Tibial artery (tissue), 4 donors: ENCODE measurements at regions not wholly inside any gene's neighbourhood (a gene's known extent, or its start where the extent isn't known, plus 50 kb on each side); places are given as distances from the start of the nearest gene placed in this dataset.

Experiments
- DNase-seq, 2 donors: peaks; one replicate each; pipeline ENCODE4 v3.0.0-alpha.2; 2019
- H3K27ac ChIP-seq, 2 donors: fragments of 200-600 bp; sonication (generic) in 1 of 2; 1 replicate in 1 of 2; 2 replicates in 1 of 2; pipeline ENCODE4 v1.5.1; 2018 to 2019; ENCODE audit warnings: mild to moderate bottlenecking in 1 of 2
- H3K27me3 ChIP-seq, 2 donors: fragments of 200-600 bp; sonication (generic) in 1 of 2; one replicate each; pipeline versions ENCODE4 v1.5.1 to v1.6.0; 2016 to 2019
- H3K36me3 ChIP-seq, 3 donors: fragments of 200-600 bp; sonication (generic) in 2 of 3; one replicate each; pipeline ENCODE4 v1.5.1; 2016 to 2019; ENCODE audit warnings: mild to moderate bottlenecking in 2 of 3
- H3K4me1 ChIP-seq, 4 donors: fragments of 200-600 bp; sonication (generic) in 2 of 4; 1 replicate in 3 of 4; 2 replicates in 1 of 4; pipeline ENCODE4 v1.5.1; 2016 to 2019
- H3K4me3 ChIP-seq, 2 donors: fragments of 200-600 bp; sonication (generic) in 1 of 2; 1 replicate in 1 of 2; 2 replicates in 1 of 2; pipeline ENCODE4 v1.5.1; 2018 to 2019; ENCODE audit warnings: mild to moderate bottlenecking in 2 of 2
- H3K9me3 ChIP-seq, 3 donors: fragments of 200-600 bp; sonication (generic) in 1 of 3; one replicate each; pipeline ENCODE4 v1.5.1; 2016 to 2019
- CTCF ChIP-seq, 2 experiments: fragments of 200-600 bp in 1 of 2; fragments of 450-650 bp in 1 of 2; IDR thresholded peaks; one replicate each; pipeline ENCODE4 v1.5.1; 2017 to 2019; ENCODE audit warnings: antibody characterized with exemption in 2 of 2, mild to moderate bottlenecking in 1 of 2, moderate library complexity in 1 of 2
- intact Hi-C: fragments of 100-400 bp; cut with DNase I; formaldehyde crosslinking; loops from one replicate; pipeline ENCODE4 v1.15.0; 2023; ENCODE audit warnings: low total_unique reads

DNA sequence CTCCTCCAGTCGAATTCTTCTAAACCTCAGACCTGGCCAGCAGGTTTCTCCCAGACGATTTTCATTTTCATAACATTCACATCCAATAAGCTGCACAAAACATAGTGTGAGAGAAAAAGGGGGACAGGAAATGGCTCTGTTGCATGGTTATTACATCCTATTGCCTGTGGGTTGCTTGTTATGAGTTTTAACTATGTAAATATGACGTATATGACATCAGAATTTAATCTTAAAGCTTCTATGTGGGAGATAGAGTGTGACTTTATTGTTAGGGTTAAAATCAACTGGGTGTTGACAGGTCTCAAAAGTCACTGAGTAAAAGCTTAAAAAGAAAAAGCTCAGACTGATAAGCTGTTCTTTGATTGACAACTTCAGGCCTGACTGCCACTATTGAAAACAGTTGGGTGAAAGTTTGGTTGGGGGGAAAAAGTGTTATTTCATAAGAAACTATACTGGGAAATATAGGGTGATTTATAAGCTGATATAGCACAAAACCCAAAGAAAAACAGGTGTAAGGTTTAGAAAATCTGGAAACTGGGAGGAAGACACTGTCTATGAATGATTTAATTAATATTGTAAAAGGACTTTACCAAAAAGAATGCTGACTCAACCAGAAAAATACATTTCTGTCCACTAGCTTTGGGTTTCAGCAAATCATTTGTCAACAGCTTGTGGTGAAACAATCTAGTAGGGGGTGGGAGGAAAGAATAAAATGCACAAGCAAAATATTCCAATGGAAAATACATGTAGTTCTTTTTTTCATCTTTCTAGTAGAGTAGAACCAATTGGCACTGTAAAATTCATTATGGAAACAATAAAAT lies 134.1 kb upstream of the CEP162 start:
- H3K27me3 ChIP-seq: no peaks in the 10 kb centered on the region

DNA sequence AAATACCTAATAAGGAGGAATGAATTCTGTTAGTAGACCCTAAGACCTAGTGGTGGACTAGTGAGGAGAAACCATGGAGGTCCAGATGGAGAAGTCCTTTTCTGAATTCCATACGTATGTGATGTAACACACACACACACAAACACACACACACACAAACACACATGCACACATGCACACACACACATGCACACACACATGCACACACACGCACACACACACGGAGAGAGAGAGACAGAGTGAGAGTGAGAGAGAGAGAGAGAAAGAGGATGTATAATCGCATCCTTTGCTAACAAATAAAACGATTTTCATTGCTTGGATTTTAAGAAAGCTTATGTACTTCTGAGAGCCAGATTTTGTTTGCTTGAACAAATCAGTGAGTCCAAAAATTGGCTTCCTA lies 132.6 kb upstream of the CEP162 start:
- H3K27me3 ChIP-seq: no peaks in the 10 kb centered on the region
- H3K4me3 ChIP-seq: no peak overlapping the region
- H3K4me1 ChIP-seq: peaks cover 0 to 15% (median 0%) of the 10 kb centered on the region in 4 donors
- intact Hi-C loops: no loop called here
- TF ChIP-seq CTCF (IDR thresholded peaks at IDR 0.05): no peak
- no peaks in the 10 kb centered on the region for H3K36me3 ChIP-seq
- DNase-seq: no peak
- no peaks in the 10 kb centered on the region for H3K9me3 ChIP-seq
- no peak overlapping the region for H3K27ac ChIP-seq

More for the DNA sequence above, 134.1 kb upstream of the CEP162 start:
- no peak for TF ChIP-seq CTCF (IDR thresholded peaks at IDR 0.05)
- intact Hi-C loops: no loop called here
- Histone ChIP-seq H3K36me3 (no peaks in the 10 kb centered on the region), H3K4me1 (peaks cover 0 to 15% (median 0%) of the 10 kb centered on the region in 4 donors), H3K27ac (no peak overlapping the region), H3K4me3 (no peak overlapping the region), H3K9me3 (no peaks in the 10 kb centered on the region)
- DNase-seq: no peak

DNA sequence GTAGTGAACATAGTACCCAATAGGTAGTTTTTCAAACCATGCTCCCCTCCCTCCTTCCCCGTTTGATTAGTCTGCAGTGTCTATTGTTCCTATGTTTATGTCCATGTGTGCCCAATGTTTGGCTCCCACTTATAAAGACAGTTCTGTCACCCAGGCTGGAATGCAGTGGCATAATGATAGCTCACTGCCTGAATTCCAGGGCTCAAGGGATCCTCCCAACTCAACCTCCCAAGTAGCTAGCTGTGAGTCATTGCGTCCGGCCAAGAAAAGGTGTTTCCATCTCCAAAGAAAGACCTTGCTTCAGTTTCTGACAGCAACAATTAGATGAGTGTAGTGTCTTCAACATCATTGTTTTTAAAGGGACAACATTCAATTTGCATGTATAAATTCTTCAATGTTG lies 131.1 kb upstream of the CEP162 start:
- Histone ChIP-seq H3K36me3 (no peaks in the 10 kb centered on the region), H3K9me3 (no peaks in the 10 kb centered on the region), H3K4me3 (no peak overlapping the region), H3K4me1 (peaks cover 0 to 15% (median 0%) of the 10 kb centered on the region in 4 donors), H3K27me3 (no peaks in the 10 kb centered on the region), H3K27ac (no peak overlapping the region)
- intact Hi-C loops: no loop called here
- no peak for TF ChIP-seq CTCF (IDR thresholded peaks at IDR 0.05)
- no peak for DNase-seq

GRCh38 chr6:84357631-84358030 lies 130.2 kb upstream of the CEP162 start:
- Histone ChIP-seq H3K27ac (no peak overlapping the region), H3K27me3 (no peaks in the 10 kb centered on the region), H3K9me3 (no peaks in the 10 kb centered on the region), H3K36me3 (no peaks in the 10 kb centered on the region), H3K4me3 (no peak overlapping the region), H3K4me1 (peaks cover 0 to 15% (median 0%) of the 10 kb centered on the region in 4 donors)
- intact Hi-C loops: no loop called here
- DNase-seq: no peak
- no peak for TF ChIP-seq CTCF (IDR thresholded peaks at IDR 0.05)

- no peak for DNase-seq
- intact Hi-C loops: no loop called here
- H3K9me3 ChIP-seq: no peaks in the 10 kb centered on the region
- TF ChIP-seq CTCF (IDR thresholded peaks at IDR 0.05): no peak
- peaks cover 0 to 15% (median 0%) of the 10 kb centered on the region in 4 donors for H3K4me1 ChIP-seq
- H3K36me3 ChIP-seq: no peaks in the 10 kb centered on the region
- no peak overlapping the region for H3K4me3 ChIP-seq
- no peaks in the 10 kb centered on the region for H3K27me3 ChIP-seq
- H3K27ac ChIP-seq: no peak overlapping the region
Measured at GRCh38 chr6:84356907-84357306, 129.5 kb upstream of the CEP162 start.
